Smooth muscle cell (in vitro differentiated cells): ENCODE measurements at regions not wholly inside any gene's neighbourhood (a gene's known extent, or its start where the extent isn't known, plus 50 kb on each side); places are given as distances from the start of the nearest gene placed in this dataset.

Experiments used
- DNase-seq: peaks from one replicate; lab custom pipeline; 2025; ENCODE audit not compliant: unreplicated experiment; lab: John Stamatoyannopoulos, UW
- H2AFZ ChIP-seq: fragments of 200-600 bp; sonication (generic); 2 replicates; pipeline ENCODE4 v1.6.0; 2016; ENCODE audit warnings: antibody characterized with exemption, low read depth, mild to moderate bottlenecking
- H3F3A ChIP-seq: fragments of 200-600 bp; sonication (generic); 2 replicates; pipeline ENCODE4 v1.6.0; 2017; ENCODE audit warnings: antibody characterized with exemption, low read depth
- H3K27ac ChIP-seq: fragments of 200-600 bp; sonication (generic); 2 replicates; pipeline ENCODE4 v1.5.1; 2016; ENCODE audit warnings: low read depth, mild to moderate bottlenecking
- H3K27me3 ChIP-seq: fragments of 200-600 bp; sonication (generic); 2 replicates; pipeline ENCODE4 v1.6.1; 2016; ENCODE audit warnings: low read depth, mild to moderate bottlenecking
- H3K36me3 ChIP-seq: fragments of 200-600 bp; sonication (generic); 2 replicates; pipeline ENCODE4 v1.5.1; 2016; ENCODE audit warnings: low read depth
- H3K4me1 ChIP-seq: fragments of 200-600 bp; sonication (generic); 2 replicates; pipeline ENCODE4 v1.5.1; 2016; ENCODE audit warnings: low read depth
- H3K4me2 ChIP-seq: fragments of 200-600 bp; sonication (generic); 2 replicates; pipeline ENCODE4 v1.6.0; 2016; ENCODE audit warnings: mild to moderate bottlenecking
- H3K4me3 ChIP-seq: fragments of 200-600 bp; sonication (generic); 2 replicates; pipeline ENCODE4 v1.5.1; 2016; ENCODE audit warnings: mild to moderate bottlenecking
- H3K79me2 ChIP-seq: fragments of 200-600 bp; sonication (generic); 2 replicates; pipeline ENCODE4 v1.6.0; 2016; ENCODE audit warnings: low read depth, mild to moderate bottlenecking
- H3K9ac ChIP-seq: fragments of 200-600 bp; sonication (generic); 2 replicates; pipeline ENCODE4 v1.6.0; 2016; ENCODE audit warnings: low read depth
- H3K9me3 ChIP-seq: fragments of 200-600 bp; sonication (generic); replicated peaks from 2 replicates; pipeline ENCODE4 v1.5.1; 2016; ENCODE audit warnings: low read depth
- H4K20me1 ChIP-seq: fragments of 200-600 bp; sonication (generic); 2 replicates; pipeline ENCODE4 v1.6.0; 2016; ENCODE audit warnings: low read depth
- CTCF ChIP-seq: fragments of 200-600 bp; sonication (generic); IDR thresholded peaks from 2 replicates; pipeline ENCODE4 v1.5.1; 2017; ENCODE audit warnings: borderline replicate concordance, mild to moderate bottlenecking, antibody characterized with exemption; ENCODE audit not compliant: insufficient read depth, poor library complexity, severe bottlenecking
- WGBS: methylation state at CpG from one replicate; pipeline ENCODE4 v1.1.7; 2016; ENCODE audit warnings: low lambda C conversion rate; 5-methylcytosine and 5-hydroxymethylcytosine counted together

- Histone ChIP-seq H2AFZ (no peak overlapping the region), H3K9me3 (no peaks in the 10 kb centered on the region), H3K79me2 (no peaks in the 10 kb centered on the region), H4K20me1 (no peaks in the 10 kb centered on the region), H3K36me3 (no peaks in the 10 kb centered on the region), H3F3A (no peaks in the 10 kb centered on the region), H3K4me1 (peaks cover 30% of the 10 kb centered on the region), H3K4me3 (no peak overlapping the region), H3K27me3 (no peaks in the 10 kb centered on the region), H3K27ac (no peak overlapping the region), H3K4me2 (no peak overlapping the region), H3K9ac (no peak overlapping the region)
- WGBS = 38% methylated on average over 7 of the region's 7 CpGs
- no peak for TF ChIP-seq CTCF
- DNase-seq = no peak
These were observed 70.2 kb upstream of the LMO1 start for GRCh38 chr11:8333811-8334401.

GRCh38 chr11:8333376-8333775, 69.7 kb upstream of the LMO1 start:
- no peaks in the 10 kb centered on the region for H4K20me1 ChIP-seq
- no peak overlapping the region for H3K27ac ChIP-seq
- no peak overlapping the region for H3K4me3 ChIP-seq
- DNase-seq = no peak
- TF ChIP-seq CTCF = no peak
- H2AFZ ChIP-seq = no peak overlapping the region
- H3K4me2 ChIP-seq = no peak overlapping the region
- no peaks in the 10 kb centered on the region for H3K79me2 ChIP-seq
- H3K36me3 ChIP-seq = no peaks in the 10 kb centered on the region
- no peak overlapping the region for H3K9ac ChIP-seq
- 60% methylated on average over 4 of the region's 4 CpGs for WGBS
- H3F3A ChIP-seq = no peaks in the 10 kb centered on the region
- peaks cover 30% of the 10 kb centered on the region for H3K4me1 ChIP-seq
- H3K9me3 ChIP-seq = no peaks in the 10 kb centered on the region
- no peaks in the 10 kb centered on the region for H3K27me3 ChIP-seq

GRCh38 chr11:8332891-8333290, 69.2 kb upstream of the LMO1 start:
- no peak overlapping the region for H3K4me3 ChIP-seq
- H3K9ac ChIP-seq = no peak overlapping the region
- H3K4me2 ChIP-seq = no peak overlapping the region
- H2AFZ ChIP-seq = no peak overlapping the region
- H3K79me2 ChIP-seq = no peaks in the 10 kb centered on the region
- H3K27ac ChIP-seq = no peak overlapping the region
- no peaks in the 10 kb centered on the region for H4K20me1 ChIP-seq
- peaks cover 30% of the 10 kb centered on the region for H3K4me1 ChIP-seq
- H3K9me3 ChIP-seq = no peaks in the 10 kb centered on the region
- TF ChIP-seq CTCF = no peak
- H3F3A ChIP-seq = no peaks in the 10 kb centered on the region
- WGBS = 82% methylated on average over 12 of the region's 12 CpGs
- DNase-seq = no peak
- H3K36me3 ChIP-seq = no peaks in the 10 kb centered on the region
- H3K27me3 ChIP-seq = no peaks in the 10 kb centered on the region

- Histone ChIP-seq H4K20me1 (no peaks in the 10 kb centered on the region), H3K9ac (no peak overlapping the region), H3K36me3 (no peaks in the 10 kb centered on the region), H3K27me3 (no peaks in the 10 kb centered on the region), H3K9me3 (no peaks in the 10 kb centered on the region), H3F3A (no peaks in the 10 kb centered on the region), H3K4me3 (no peak overlapping the region), H3K79me2 (no peaks in the 10 kb centered on the region), H3K4me1 (peaks cover 30% of the 10 kb centered on the region), H3K27ac (no peak overlapping the region), H3K4me2 (no peak overlapping the region), H2AFZ (no peak overlapping the region)
- no peak for TF ChIP-seq CTCF
- no peak for DNase-seq
- WGBS = 96% methylated on average over 4 of the region's 4 CpGs
These were observed 68.5 kb upstream of the LMO1 start for GRCh38 chr11:8332196-8332595.
